ENCODE measurements at regions not wholly inside any gene's neighbourhood (a gene's known extent, or its start where the extent isn't known, plus 50 kb on each side); places are given as distances from the start of the nearest gene placed in this dataset.

DNA sequence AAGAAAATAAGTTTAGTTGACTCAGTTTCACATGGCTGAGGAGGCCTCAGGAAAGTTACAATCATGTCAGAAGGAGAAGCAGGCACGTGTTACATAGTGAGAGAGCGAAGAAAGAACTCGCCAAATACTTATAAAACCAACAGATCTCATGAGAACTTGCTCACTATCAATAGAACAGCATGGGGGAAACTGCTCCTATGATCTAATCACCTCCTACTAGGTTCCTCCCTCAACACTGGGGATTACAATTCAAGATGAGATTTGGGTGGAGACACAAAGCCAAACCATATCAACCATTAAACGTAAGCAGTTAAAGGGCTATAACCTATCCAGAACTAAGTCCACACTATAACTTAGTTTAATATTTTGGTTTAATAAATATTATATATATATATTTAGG, 113.8 kb upstream of the ADGRL3 start:
- DNase-seq: no peak

DNA sequence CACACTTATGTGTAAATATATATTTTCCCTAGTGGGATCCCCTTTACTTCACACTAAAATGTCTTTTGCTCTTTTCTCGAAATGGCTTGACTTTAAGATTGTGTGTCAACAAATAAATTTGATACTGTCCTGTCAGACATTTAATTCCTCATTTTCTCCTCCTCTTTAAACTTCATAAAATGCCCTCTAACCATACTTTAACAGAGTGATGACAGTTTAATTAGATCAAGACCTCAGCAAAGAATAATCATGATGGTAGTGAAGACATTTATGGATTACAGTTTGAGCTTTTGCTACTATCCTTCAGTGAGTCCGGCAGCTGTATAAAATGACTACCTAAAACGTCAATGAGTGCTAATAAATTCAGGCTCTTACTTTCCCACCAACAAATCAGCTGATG, 113.1 kb upstream of the ADGRL3 start:
- DNase-seq: no peak

- DNase-seq: no peak
Observed at GRCh38 chr4:61094854-61095598, 105.1 kb upstream of the ADGRL3 start.

GRCh38 chr4:61128682-61129081, 71.4 kb upstream of the ADGRL3 start:
- no peak for DNase-seq

DNA sequence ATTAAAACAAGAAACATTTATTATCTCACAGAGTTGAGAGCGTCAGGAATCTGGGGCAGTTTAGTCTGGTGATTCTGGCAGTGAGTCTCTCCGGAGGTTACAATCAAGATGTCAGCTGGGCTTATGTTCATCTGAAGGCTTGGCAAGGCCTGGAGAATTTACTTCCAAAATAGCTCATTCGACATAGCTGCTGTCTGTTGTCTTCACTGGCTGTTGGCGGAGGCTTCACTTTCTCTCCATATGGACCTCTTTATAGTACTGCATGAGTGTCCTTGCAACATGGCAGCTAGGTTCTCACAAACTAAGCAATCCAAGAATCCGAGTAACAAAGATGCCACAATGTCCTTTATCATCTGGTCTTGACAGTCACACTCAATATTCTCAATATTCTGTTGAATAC, 70.2 kb upstream of the ADGRL3 start:
- no peak for DNase-seq

DNA sequence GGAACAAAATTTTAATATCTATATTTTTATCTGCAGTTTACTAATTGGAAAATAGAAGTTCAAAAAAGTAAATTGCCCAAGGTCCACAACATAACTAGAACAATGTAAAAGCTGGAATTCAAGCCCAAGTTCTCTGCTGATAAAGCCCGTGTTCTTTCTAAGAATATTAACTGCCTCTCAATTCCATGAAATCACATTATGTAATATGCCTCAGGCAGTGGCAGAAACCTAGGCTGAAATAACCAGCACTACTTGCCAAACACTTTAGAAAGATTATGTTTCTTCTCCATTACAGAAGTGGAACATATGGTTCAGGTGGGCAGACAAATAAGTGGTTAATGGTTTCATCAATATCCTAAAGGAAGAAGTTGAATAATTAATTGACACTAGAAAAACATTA, 56.7 kb upstream of the ADGRL3 start:
- no peak for DNase-seq

DNA sequence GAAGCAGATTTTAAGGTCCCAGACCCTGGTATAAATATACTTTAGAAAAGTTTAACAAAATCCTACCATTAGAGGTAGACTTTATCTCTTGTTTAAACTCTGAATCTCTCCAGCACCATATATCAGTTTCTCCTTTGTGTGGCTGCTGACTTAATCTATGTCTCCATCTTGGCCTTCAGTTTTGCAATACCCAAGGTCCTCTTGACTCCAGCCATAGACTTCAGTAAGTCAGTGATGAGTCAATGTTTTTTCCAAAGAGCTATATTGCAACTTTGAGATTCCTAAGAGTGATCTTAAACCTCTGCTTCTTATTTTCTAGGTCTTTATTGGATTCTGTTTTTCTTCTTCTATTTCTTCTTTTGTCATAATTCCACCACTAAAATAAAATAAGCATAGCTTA, 50.8 kb upstream of the ADGRL3 start:
- no peak for DNase-seq

All from stimulated activated naive CD4-positive, alpha-beta T cell (primary cell).